Breast epithelium (tissue), 4 donors: ENCODE measurements at regions not wholly inside any gene's neighbourhood (a gene's known extent, or its start where the extent isn't known, plus 50 kb on each side); places are given as distances from the start of the nearest gene placed in this dataset.

Experiments
- DNase-seq, 2 donors: peaks; one replicate each; pipeline ENCODE4 v3.0.0-alpha.2; 2019; ENCODE audit warnings: low spot score in 2 of 2
- H3K27ac ChIP-seq, 2 donors: fragments of 200-600 bp; sonication (generic) in 1 of 2; one replicate each; pipeline ENCODE4 v1.5.1; 2016 to 2019; ENCODE audit warnings: mild to moderate bottlenecking in 1 of 2
- H3K27me3 ChIP-seq, 2 donors: fragments of 200-600 bp; sonication (generic) in 1 of 2; one replicate each; pipeline versions ENCODE4 v1.5.1 to v1.6.0; 2017 to 2019; ENCODE audit warnings: control low read depth in 1 of 2, mild to moderate bottlenecking in 1 of 2
- H3K36me3 ChIP-seq: fragments of 200-600 bp; one replicate; pipeline ENCODE4 v1.5.1; 2019
- H3K4me1 ChIP-seq, 2 donors: fragments of 200-600 bp; sonication (generic); one replicate each; pipeline ENCODE4 v1.5.1; 2016 to 2019; ENCODE audit warnings: control low read depth in 1 of 2
- H3K4me3 ChIP-seq, 3 donors: fragments of 200-600 bp; sonication (generic); 1 replicate in 2 of 3; 2 replicates in 1 of 3; pipeline ENCODE4 v1.5.1; 2016 to 2019; ENCODE audit warnings: mild to moderate bottlenecking in 3 of 3, moderate library complexity in 2 of 3
- H3K9me3 ChIP-seq, 2 donors: fragments of 200-600 bp; sonication (generic) in 1 of 2; one replicate each; pipeline ENCODE4 v1.5.1; 2016 to 2019; ENCODE audit warnings: control low read depth in 1 of 2
- CTCF ChIP-seq, 3 donors: fragments of 450-650 bp; IDR thresholded peaks; one replicate each; pipeline ENCODE4 v1.5.1; 2016 to 2017; ENCODE audit warnings: antibody characterized with exemption in 3 of 3, mild to moderate bottlenecking in 3 of 3, moderate library complexity in 3 of 3
- POLR2A ChIP-seq: fragments of 450-650 bp; IDR thresholded peaks from one replicate; pipeline ENCODE4 v1.6.1; 2016; ENCODE audit warnings: antibody characterized with exemption, mild to moderate bottlenecking, moderate library complexity
- POLR2AphosphoS5 ChIP-seq, 3 donors: sonication (generic); formaldehyde crosslinking; IDR thresholded peaks; one replicate each; pipeline ENCODE4 v1.6.1; 2017; ENCODE audit warnings: antibody characterized with exemption in 3 of 3
- intact Hi-C: fragments of 100-400 bp; cut with DNase I; formaldehyde crosslinking; loops from one replicate; pipeline ENCODE4 v1.15.1; 2023; ENCODE audit warnings: low total_unique reads

- Histone ChIP-seq H3K27me3 (no peaks in the 10 kb centered on the region), H3K9me3 (peaks cover 0 to 7% of the 10 kb centered on the region in 2 donors), H3K4me1 (no peaks in the 10 kb centered on the region), H3K27ac (no peak overlapping the region), H3K4me3 (no peak overlapping the region), H3K36me3 (no peaks in the 10 kb centered on the region)
- DNase-seq, result no peak
- TF ChIP-seq POLR2A (no peak), POLR2AphosphoS5 (IDR thresholded peaks at IDR 0.05) (no peak), CTCF (IDR thresholded peaks at IDR 0.05) (no peak)
- intact Hi-C loops, result no loop called here
Observed at GRCh38 chr4:19005211-19005610, 983.7 kb upstream of the LCORL start.

GRCh38 chr4:19002170-19002569, 980.6 kb upstream of the LCORL start:
- no peak overlapping the region for H3K4me3 ChIP-seq
- H3K27ac ChIP-seq, result no peak overlapping the region
- no peaks in the 10 kb centered on the region for H3K27me3 ChIP-seq
- no peak for DNase-seq
- no peak for TF ChIP-seq CTCF (IDR thresholded peaks at IDR 0.05)
- no peak for TF ChIP-seq POLR2AphosphoS5 (IDR thresholded peaks at IDR 0.05)
- TF ChIP-seq POLR2A, result no peak
- H3K9me3 ChIP-seq, result peaks cover 6 to 9% of the 10 kb centered on the region in 2 donors
- H3K36me3 ChIP-seq, result no peaks in the 10 kb centered on the region
- intact Hi-C loops, result no loop called here
- no peaks in the 10 kb centered on the region for H3K4me1 ChIP-seq

- Histone ChIP-seq H3K4me3 (no peak overlapping the region), H3K36me3 (no peaks in the 10 kb centered on the region), H3K27me3 (no peaks in the 10 kb centered on the region), H3K27ac (no peak overlapping the region), H3K4me1 (no peaks in the 10 kb centered on the region), H3K9me3 (peaks cover 10 to 19% of the 10 kb centered on the region in 2 donors)
- intact Hi-C loops, result no loop called here
- DNase-seq, result no peak
- TF ChIP-seq CTCF (IDR thresholded peaks at IDR 0.05) (no peak), POLR2A (no peak), POLR2AphosphoS5 (IDR thresholded peaks at IDR 0.05) (no peak)
Observed at GRCh38 chr4:18999595-18999994, 978.0 kb upstream of the LCORL start.

GRCh38 chr4:18981234-18981615, 959.7 kb upstream of the LCORL start:
- Histone ChIP-seq H3K4me1 (no peaks in the 10 kb centered on the region), H3K9me3 (no peaks in the 10 kb centered on the region), H3K4me3 (no peak overlapping the region), H3K27me3 (no peaks in the 10 kb centered on the region), H3K36me3 (no peaks in the 10 kb centered on the region), H3K27ac (no peak overlapping the region)
- DNase-seq, result no peak
- TF ChIP-seq CTCF (IDR thresholded peaks at IDR 0.05) (no peak), POLR2AphosphoS5 (IDR thresholded peaks at IDR 0.05) (no peak), POLR2A (no peak)
- intact Hi-C loops, result no loop called here

- intact Hi-C loops, result no loop called here
- Histone ChIP-seq H3K9me3 (no peaks in the 10 kb centered on the region), H3K4me3 (no peak overlapping the region), H3K27ac (no peak overlapping the region), H3K27me3 (no peaks in the 10 kb centered on the region), H3K4me1 (no peaks in the 10 kb centered on the region), H3K36me3 (no peaks in the 10 kb centered on the region)
- no peak for DNase-seq
- TF ChIP-seq CTCF (IDR thresholded peaks at IDR 0.05) (no peak), POLR2AphosphoS5 (IDR thresholded peaks at IDR 0.05) (no peak), POLR2A (no peak)
Observed at GRCh38 chr4:18980516-18981233, 959.1 kb upstream of the LCORL start.
